Medulla oblongata (tissue), 1 donor: ENCODE measurements at regions not wholly inside any gene's neighbourhood (a gene's known extent, or its start where the extent isn't known, plus 50 kb on each side); places are given as distances from the start of the nearest gene placed in this dataset.
"Not testable (repeated sequence)": the region's sequence is repeated elsewhere in the genome, so short reads cannot be mapped to it uniquely, and the experiment has no call there.

Source experiments
- DNase-seq: peaks from one replicate; pipeline ENCODE4 v3.0.0-alpha.2; 2015; ENCODE audit errors: extremely low spot score

- no peak for DNase-seq
Measured at GRCh38 chr13:54394085-54394700, 1365.6 kb downstream of the OLFM4 start.

- no peak for DNase-seq
Measured at GRCh38 chr13:54394908-54395307, 1366.3 kb downstream of the OLFM4 start.

GRCh38 chr13:54402495-54402894 lies 1373.9 kb downstream of the OLFM4 start:
- DNase-seq = no peak

GRCh38 chr13:54415753-54416366 lies 1387.2 kb downstream of the OLFM4 start:
- DNase-seq = no peak

GRCh38 chr13:54422946-54423345 lies 1394.3 kb downstream of the OLFM4 start:
- not testable (repeated sequence) for DNase-seq

- DNase-seq = no peak
Measured at GRCh38 chr13:54424344-54424743, 1395.7 kb downstream of the OLFM4 start.

- no peak for DNase-seq
Measured at GRCh38 chr13:54433493-54434206, 1405.0 kb downstream of the OLFM4 start.

- not testable (repeated sequence) for DNase-seq
Measured at GRCh38 chr13:54440853-54441400, 1412.3 kb downstream of the OLFM4 start.

GRCh38 chr13:54445453-54445852 lies 1416.8 kb downstream of the OLFM4 start:
- DNase-seq = no peak

GRCh38 chr13:54445865-54446264 lies 1417.3 kb downstream of the OLFM4 start:
- no peak for DNase-seq

- no peak for DNase-seq
Measured at GRCh38 chr13:54449922-54450321, 1421.3 kb downstream of the OLFM4 start.

GRCh38 chr13:54484166-54484565 lies 1455.6 kb downstream of the OLFM4 start:
- DNase-seq = no peak

- DNase-seq = no peak
Measured at GRCh38 chr13:54486421-54487166, 1458.0 kb downstream of the OLFM4 start.

- no peak for DNase-seq
Measured at GRCh38 chr13:54489359-54489758, 1460.7 kb downstream of the OLFM4 start.

GRCh38 chr13:54492995-54493394 lies 1464.4 kb downstream of the OLFM4 start:
- DNase-seq = no peak

GRCh38 chr13:54511366-54511765 lies 1482.8 kb downstream of the OLFM4 start:
- DNase-seq = no peak

- DNase-seq = no peak
Measured at GRCh38 chr13:54513254-54513653, 1484.6 kb downstream of the OLFM4 start.

- DNase-seq = peak; percentile 43
Measured at GRCh38 chr13:54536112-54536511, 1507.5 kb downstream of the OLFM4 start.

- no peak for DNase-seq
Measured at GRCh38 chr13:54563286-54563685, 1534.7 kb downstream of the OLFM4 start.

- DNase-seq = not testable (repeated sequence)
Measured at GRCh38 chr13:54572037-54572436, 1543.4 kb downstream of the OLFM4 start.

- DNase-seq = no peak
Measured at GRCh38 chr13:54573186-54573585, 1544.6 kb downstream of the OLFM4 start.

- no peak for DNase-seq
Measured at GRCh38 chr13:54574791-54575190, 1546.2 kb downstream of the OLFM4 start.
